ENCODE measurements at regions not wholly inside any gene's neighbourhood (a gene's known extent, or its start where the extent isn't known, plus 50 kb on each side); places are given as distances from the start of the nearest gene placed in this dataset.

DNA sequence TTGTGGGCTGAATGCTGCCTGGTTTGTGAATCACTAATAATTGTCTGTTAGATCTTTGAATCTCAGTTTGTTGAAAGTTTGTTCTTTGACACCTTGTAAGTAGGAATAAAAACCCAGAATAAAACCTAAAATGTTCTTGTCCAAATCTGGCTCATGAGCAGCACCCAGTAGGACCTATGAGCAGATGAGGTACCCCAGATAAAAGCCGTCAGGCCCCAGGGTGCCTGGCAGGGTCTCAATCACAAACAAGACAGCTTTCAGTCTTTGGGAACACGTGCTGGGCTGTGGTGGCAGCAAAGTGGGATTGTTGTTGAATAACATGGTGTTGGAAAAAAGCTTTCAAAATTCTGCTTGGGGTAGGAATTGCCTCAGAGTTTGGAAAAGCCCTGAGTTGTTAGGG is 52.1 kb upstream of the ECI2 start:
- Mint-ChIP-seq H3K36me3 (ENCODE audit: low read depth) (no peaks in the 10 kb centered on the region), H3K4me3 (ENCODE audit: unreplicated experiment) (no peak overlapping the region), H3K27me3 (ENCODE audit: low read depth) (no peaks in the 10 kb centered on the region), H3K4me1 (ENCODE audit: low read depth) (peaks cover 11% of the 10 kb centered on the region), H3K9me3 (ENCODE audit: low read depth) (peaks cover 12% of the 10 kb centered on the region), H3K27ac (ENCODE audit: unreplicated experiment) (no peak overlapping the region)
- no peak for DNase-seq (ENCODE audit: low spot score)
- TF ChIP-seq, protein P1, sequence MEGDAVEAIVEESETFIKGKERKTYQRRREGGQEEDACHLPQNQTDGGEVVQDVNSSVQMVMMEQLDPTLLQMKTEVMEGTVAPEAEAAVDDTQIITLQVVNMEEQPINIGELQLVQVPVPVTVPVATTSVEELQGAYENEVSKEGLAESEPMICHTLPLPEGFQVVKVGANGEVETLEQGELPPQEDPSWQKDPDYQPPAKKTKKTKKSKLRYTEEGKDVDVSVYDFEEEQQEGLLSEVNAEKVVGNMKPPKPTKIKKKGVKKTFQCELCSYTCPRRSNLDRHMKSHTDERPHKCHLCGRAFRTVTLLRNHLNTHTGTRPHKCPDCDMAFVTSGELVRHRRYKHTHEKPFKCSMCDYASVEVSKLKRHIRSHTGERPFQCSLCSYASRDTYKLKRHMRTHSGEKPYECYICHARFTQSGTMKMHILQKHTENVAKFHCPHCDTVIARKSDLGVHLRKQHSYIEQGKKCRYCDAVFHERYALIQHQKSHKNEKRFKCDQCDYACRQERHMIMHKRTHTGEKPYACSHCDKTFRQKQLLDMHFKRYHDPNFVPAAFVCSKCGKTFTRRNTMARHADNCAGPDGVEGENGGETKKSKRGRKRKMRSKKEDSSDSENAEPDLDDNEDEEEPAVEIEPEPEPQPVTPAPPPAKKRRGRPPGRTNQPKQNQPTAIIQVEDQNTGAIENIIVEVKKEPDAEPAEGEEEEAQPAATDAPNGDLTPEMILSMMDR (IDR thresholded peaks at IDR 0.05): no peak

DNA sequence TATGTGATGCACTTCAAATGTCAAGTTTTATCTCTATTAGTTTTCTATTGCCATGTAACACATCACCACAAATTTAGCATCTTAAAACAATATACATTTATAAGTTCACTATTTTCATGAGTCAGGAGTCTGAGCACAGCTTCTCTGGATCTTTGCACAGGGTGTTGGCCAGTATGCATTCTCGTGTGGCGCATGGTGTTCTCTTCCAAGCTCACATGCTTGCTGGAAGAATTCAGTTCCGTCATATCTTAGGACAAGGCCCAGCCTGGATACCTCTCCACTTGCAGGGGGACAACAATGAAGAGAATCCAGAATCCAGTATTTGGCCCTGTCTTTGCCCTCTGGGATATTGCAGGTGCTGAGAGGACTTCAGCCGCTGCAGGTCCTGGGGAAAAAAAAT is 51.0 kb upstream of the ECI2 start:
- TF ChIP-seq, protein P1 (IDR thresholded peaks at IDR 0.05): no peak
- no peaks in the 10 kb centered on the region for H3K27me3 Mint-ChIP-seq (ENCODE audit: low read depth)
- peaks cover 11% of the 10 kb centered on the region for H3K4me1 Mint-ChIP-seq (ENCODE audit: low read depth)
- no peaks in the 10 kb centered on the region for H3K36me3 Mint-ChIP-seq (ENCODE audit: low read depth)
- H3K27ac Mint-ChIP-seq (ENCODE audit: unreplicated experiment): no peak overlapping the region
- no peak for DNase-seq (ENCODE audit: low spot score)
- H3K9me3 Mint-ChIP-seq (ENCODE audit: low read depth): peaks cover 12% of the 10 kb centered on the region
- H3K4me3 Mint-ChIP-seq (ENCODE audit: unreplicated experiment): no peak overlapping the region

DNA sequence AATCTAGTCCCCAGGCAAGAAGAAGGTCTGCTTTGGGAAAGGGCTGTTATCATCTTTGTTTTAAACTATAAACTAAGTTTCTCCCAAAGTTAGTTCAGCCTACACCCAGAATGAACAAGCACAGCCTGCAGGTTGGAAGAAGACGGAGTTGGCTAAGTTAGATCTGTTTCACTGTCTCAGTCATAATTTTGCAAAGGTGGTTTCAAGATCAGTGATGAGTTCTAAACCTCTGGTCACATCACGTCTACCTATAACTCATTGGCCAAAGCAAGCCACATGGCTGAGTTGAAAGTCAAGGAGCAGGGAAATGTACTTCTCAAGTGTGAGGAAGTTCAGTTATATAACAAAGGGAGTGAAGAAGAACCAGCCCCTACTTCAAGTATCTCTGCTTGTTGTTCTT is 50.5 kb upstream of the ECI2 start:
- Mint-ChIP-seq H3K27me3 (ENCODE audit: low read depth) (no peaks in the 10 kb centered on the region), H3K9me3 (ENCODE audit: low read depth) (peaks cover 12% of the 10 kb centered on the region), H3K36me3 (ENCODE audit: low read depth) (no peaks in the 10 kb centered on the region), H3K27ac (ENCODE audit: unreplicated experiment) (no peak overlapping the region), H3K4me1 (ENCODE audit: low read depth) (peaks cover 11% of the 10 kb centered on the region), H3K4me3 (ENCODE audit: unreplicated experiment) (no peak overlapping the region)
- TF ChIP-seq, protein P1 (IDR thresholded peaks at IDR 0.05): no peak
- no peak for DNase-seq (ENCODE audit: low spot score)

DNA sequence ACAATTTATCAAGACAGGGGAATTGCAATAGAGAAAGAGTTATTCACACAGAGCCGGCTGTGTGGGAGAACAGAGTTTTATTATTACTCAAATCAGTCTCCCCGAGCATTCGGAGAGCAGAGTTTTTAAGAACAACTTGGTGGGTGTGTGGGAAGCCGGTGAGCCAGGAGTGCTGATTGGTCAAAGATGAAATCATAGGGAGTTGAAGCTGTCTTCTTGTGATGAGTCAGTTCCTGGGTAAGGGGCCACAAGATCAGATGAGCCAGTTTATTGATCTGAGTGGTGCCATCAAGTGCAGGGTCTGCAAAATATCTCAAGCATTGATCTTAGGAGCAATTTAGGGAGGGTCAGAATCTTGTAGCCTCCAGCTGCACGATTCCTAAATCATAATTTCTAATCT is 50.0 kb upstream of the ECI2 start:
- H3K36me3 Mint-ChIP-seq (ENCODE audit: low read depth): no peaks in the 10 kb centered on the region
- H3K27me3 Mint-ChIP-seq (ENCODE audit: low read depth): no peaks in the 10 kb centered on the region
- no peak overlapping the region for H3K27ac Mint-ChIP-seq (ENCODE audit: unreplicated experiment)
- H3K4me3 Mint-ChIP-seq (ENCODE audit: unreplicated experiment): no peak overlapping the region
- TF ChIP-seq, protein P1 (IDR thresholded peaks at IDR 0.05): no peak
- H3K4me1 Mint-ChIP-seq (ENCODE audit: low read depth): peaks cover 11% of the 10 kb centered on the region
- peaks cover 12% of the 10 kb centered on the region for H3K9me3 Mint-ChIP-seq (ENCODE audit: low read depth)
- no peak for DNase-seq (ENCODE audit: low spot score)

All from chondrocyte (in vitro differentiated cells).